Neural cell (in vitro differentiated cells): ENCODE measurements at regions not wholly inside any gene's neighbourhood (a gene's known extent, or its start where the extent isn't known, plus 50 kb on each side); places are given as distances from the start of the nearest gene placed in this dataset.

Source experiments
- H2AFZ ChIP-seq: fragments of 200-600, 300-800 bp; sonication (generic), shearing (Covaris generic); 2 replicates; pipeline ENCODE4 v1.6.0; 2014; ENCODE audit warnings: low read depth, mild to moderate bottlenecking, antibody characterized with exemption, low read length, moderate library complexity
- H3F3A ChIP-seq: fragments of 200-600 bp; shearing (Covaris generic); 2 replicates; pipeline ENCODE4 v1.6.1; 2016; ENCODE audit warnings: mild to moderate bottlenecking, moderate library complexity, mixed read lengths, antibody characterized with exemption, low read length; ENCODE audit not compliant: insufficient read depth, poor library complexity, severe bottlenecking
- H3K27ac ChIP-seq: fragments of 200-600, 300-800 bp; sonication (generic), shearing (Covaris generic); 2 replicates; pipeline ENCODE4 v1.5.1; 2014; ENCODE audit warnings: mild to moderate bottlenecking, low read length, moderate library complexity
- H3K27me3 ChIP-seq: fragments of 300-800, 200-600 bp; sonication (generic), shearing (Covaris generic); 2 replicates; pipeline ENCODE4 v1.6.0; 2014; ENCODE audit warnings: mild to moderate bottlenecking, low read depth, low read length, moderate library complexity; ENCODE audit not compliant: insufficient read depth
- H3K36me3 ChIP-seq: fragments of 300-800, 200-600 bp; sonication (generic), shearing (Covaris generic); 2 replicates; pipeline ENCODE4 v1.5.1; 2014; ENCODE audit warnings: mild to moderate bottlenecking, antibody characterized with exemption, low read length, moderate library complexity; ENCODE audit not compliant: insufficient read depth
- H3K4me2 ChIP-seq: fragments of 300-800, 200-600 bp; sonication (generic), shearing (Covaris generic); 2 replicates; pipeline ENCODE4 v1.6.0; 2014; ENCODE audit warnings: mild to moderate bottlenecking, low read length
- H3K4me3 ChIP-seq: fragments of 300-800, 200-600 bp; sonication (generic), shearing (Covaris generic); 2 replicates; pipeline ENCODE4 v1.5.1; 2014; ENCODE audit warnings: mild to moderate bottlenecking, low read length, moderate library complexity
- H3K79me2 ChIP-seq: fragments of 200-600 bp; shearing (Covaris generic); replicated peaks from 2 replicates; pipeline ENCODE4 v1.6.0; 2014; ENCODE audit warnings: mild to moderate bottlenecking, low read length, moderate library complexity; ENCODE audit not compliant: insufficient read depth
- H3K9ac ChIP-seq: fragments of 300-800, 200-600 bp; sonication (generic), shearing (Covaris generic); 2 replicates; pipeline ENCODE4 v1.6.1; 2016; ENCODE audit warnings: mild to moderate bottlenecking, low read length, mixed read lengths
- H3K9me2 ChIP-seq: fragments of 200-600 bp; shearing (Covaris generic); 2 replicates; pipeline ENCODE4 v1.6.1; 2016; ENCODE audit warnings: mild to moderate bottlenecking, low read length, mixed read lengths; ENCODE audit not compliant: insufficient read depth
- H3K9me3 ChIP-seq: fragments of 200-600, 300-800 bp; sonication (generic), shearing (Covaris generic); 2 replicates; pipeline ENCODE4 v1.6.1; 2016; ENCODE audit warnings: mild to moderate bottlenecking, mixed run types, low read length, moderate library complexity, mixed read lengths
- H4K20me1 ChIP-seq: fragments of 200-600 bp; shearing (Covaris generic); 2 replicates; pipeline ENCODE4 v1.6.1; 2016; ENCODE audit warnings: mild to moderate bottlenecking, mixed run types; ENCODE audit not compliant: insufficient read depth
- EP300 ChIP-seq: fragments of 450-650 bp; conservative IDR thresholded peaks from 2 replicates; pipeline ENCODE4 v1.6.1; 2014; ENCODE audit warnings: antibody characterized with exemption, mild to moderate bottlenecking, moderate library complexity; ENCODE audit not compliant: poor library complexity, severe bottlenecking
- EZH2 ChIP-seq: fragments of 200-600, 300-800 bp; shearing (Covaris generic), sonication (generic); IDR thresholded peaks from 2 replicates; pipeline ENCODE4 v1.6.1; 2014; ENCODE audit warnings: antibody characterized with exemption, low read length, borderline replicate concordance, mild to moderate bottlenecking; ENCODE audit not compliant: insufficient read depth, poor library complexity, severe bottlenecking
- MXI1 ChIP-seq: fragments of 450-650 bp; conservative IDR thresholded peaks from 2 replicates; pipeline ENCODE4 v1.6.1; 2014; ENCODE audit warnings: antibody characterized with exemption, mild to moderate bottlenecking; ENCODE audit not compliant: poor library complexity, severe bottlenecking
- POLR2AphosphoS5 ChIP-seq: IDR thresholded peaks from 2 replicates; pipeline ENCODE4 v1.6.1; 2012
- RAD21 ChIP-seq: fragments of 450-650 bp; conservative IDR thresholded peaks from 2 replicates; pipeline ENCODE4 v1.6.1; 2014; ENCODE audit warnings: antibody characterized with exemption, mild to moderate bottlenecking, moderate library complexity
- SMC3 ChIP-seq: fragments of 450-650 bp; conservative IDR thresholded peaks from 2 replicates; pipeline ENCODE4 v1.6.1; 2014; ENCODE audit warnings: antibody characterized with exemption, mild to moderate bottlenecking, moderate library complexity; ENCODE audit not compliant: poor library complexity
- TAF1 ChIP-seq: IDR thresholded peaks from 2 replicates; pipeline ENCODE4 v1.6.1; 2012; ENCODE audit warnings: low read depth
- TF ChIP-seq, protein P1 (sequence below): IDR thresholded peaks from 2 replicates; pipeline ENCODE4 v1.6.1; 2012; ENCODE audit warnings: borderline replicate concordance
- TF ChIP-seq, protein P2 (sequence below): fragments of 450-650 bp; IDR thresholded peaks from 2 replicates; pipeline ENCODE4 v1.5.1; 2014; ENCODE audit warnings: antibody characterized with exemption, mild to moderate bottlenecking, moderate library complexity; ENCODE audit not compliant: poor library complexity, severe bottlenecking

DNA sequence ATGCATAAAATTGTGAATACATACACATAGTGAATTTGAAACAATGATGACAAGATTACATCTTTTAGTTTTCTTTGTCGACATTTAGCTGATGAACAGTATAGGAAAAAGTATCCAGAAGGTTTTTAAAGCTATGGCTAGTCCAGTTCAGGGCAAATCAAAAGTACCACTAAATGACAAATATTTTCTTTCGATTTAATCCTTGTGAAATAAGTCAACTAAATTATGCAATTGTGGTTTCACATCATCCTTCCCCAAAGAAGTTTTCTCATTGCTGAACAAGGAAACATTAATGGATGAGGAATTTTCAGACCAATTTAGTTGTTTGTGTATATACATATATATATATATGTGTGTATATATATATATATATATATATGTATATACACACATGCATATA lies 774.0 kb downstream of the DNAJB9 start:
- H3K9ac ChIP-seq, result no peak overlapping the region
- no peak overlapping the region for H3K27ac ChIP-seq
- H3K27me3 ChIP-seq, result no peaks in the 10 kb centered on the region
- H2AFZ ChIP-seq, result no peak overlapping the region
- H3K36me3 ChIP-seq, result no peaks in the 10 kb centered on the region
- no peaks in the 10 kb centered on the region for H3K9me3 ChIP-seq
- no peak for TF ChIP-seq EP300
- TF ChIP-seq POLR2AphosphoS5, result no peak
- no peak for TF ChIP-seq EZH2
- TF ChIP-seq TAF1, result no peak
- TF ChIP-seq SMC3, result no peak
- no peak for TF ChIP-seq RAD21
- no peak for TF ChIP-seq MXI1
- no peaks in the 10 kb centered on the region for H4K20me1 ChIP-seq
- no peak overlapping the region for H3K4me2 ChIP-seq
- no peak overlapping the region for H3K4me3 ChIP-seq
- H3K79me2 ChIP-seq, result no peaks in the 10 kb centered on the region
- no peaks in the 10 kb centered on the region for H3K9me2 ChIP-seq
- no peaks in the 10 kb centered on the region for H3F3A ChIP-seq

DNA sequence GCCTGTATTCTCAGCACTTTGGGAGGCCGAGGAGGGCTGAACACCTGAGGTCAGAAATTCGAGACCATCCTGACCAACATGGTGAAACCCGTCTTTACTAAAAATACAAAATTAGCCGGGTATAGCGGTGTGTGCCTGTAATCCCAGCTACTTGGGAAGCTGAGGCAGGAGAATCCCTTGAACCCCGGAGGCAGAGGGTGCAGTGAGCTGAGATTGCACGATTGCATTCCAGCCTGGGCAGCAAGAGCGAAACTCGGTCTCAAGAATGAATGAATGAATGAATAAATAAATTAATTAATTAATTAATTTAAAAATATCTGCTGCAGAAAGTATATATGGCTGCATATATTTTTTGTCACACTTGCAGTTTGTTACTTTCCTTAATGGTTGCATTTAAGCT lies 781.8 kb downstream of the DNAJB9 start:
- no peaks in the 10 kb centered on the region for H3K27me3 ChIP-seq

More for the DNA sequence above, 781.8 kb downstream of the DNAJB9 start:
- H3K4me2 ChIP-seq, result no peak overlapping the region
- H3K79me2 ChIP-seq, result no peaks in the 10 kb centered on the region
- H3K36me3 ChIP-seq, result no peaks in the 10 kb centered on the region
- no peak overlapping the region for H3K4me3 ChIP-seq
- TF ChIP-seq, protein P1, sequence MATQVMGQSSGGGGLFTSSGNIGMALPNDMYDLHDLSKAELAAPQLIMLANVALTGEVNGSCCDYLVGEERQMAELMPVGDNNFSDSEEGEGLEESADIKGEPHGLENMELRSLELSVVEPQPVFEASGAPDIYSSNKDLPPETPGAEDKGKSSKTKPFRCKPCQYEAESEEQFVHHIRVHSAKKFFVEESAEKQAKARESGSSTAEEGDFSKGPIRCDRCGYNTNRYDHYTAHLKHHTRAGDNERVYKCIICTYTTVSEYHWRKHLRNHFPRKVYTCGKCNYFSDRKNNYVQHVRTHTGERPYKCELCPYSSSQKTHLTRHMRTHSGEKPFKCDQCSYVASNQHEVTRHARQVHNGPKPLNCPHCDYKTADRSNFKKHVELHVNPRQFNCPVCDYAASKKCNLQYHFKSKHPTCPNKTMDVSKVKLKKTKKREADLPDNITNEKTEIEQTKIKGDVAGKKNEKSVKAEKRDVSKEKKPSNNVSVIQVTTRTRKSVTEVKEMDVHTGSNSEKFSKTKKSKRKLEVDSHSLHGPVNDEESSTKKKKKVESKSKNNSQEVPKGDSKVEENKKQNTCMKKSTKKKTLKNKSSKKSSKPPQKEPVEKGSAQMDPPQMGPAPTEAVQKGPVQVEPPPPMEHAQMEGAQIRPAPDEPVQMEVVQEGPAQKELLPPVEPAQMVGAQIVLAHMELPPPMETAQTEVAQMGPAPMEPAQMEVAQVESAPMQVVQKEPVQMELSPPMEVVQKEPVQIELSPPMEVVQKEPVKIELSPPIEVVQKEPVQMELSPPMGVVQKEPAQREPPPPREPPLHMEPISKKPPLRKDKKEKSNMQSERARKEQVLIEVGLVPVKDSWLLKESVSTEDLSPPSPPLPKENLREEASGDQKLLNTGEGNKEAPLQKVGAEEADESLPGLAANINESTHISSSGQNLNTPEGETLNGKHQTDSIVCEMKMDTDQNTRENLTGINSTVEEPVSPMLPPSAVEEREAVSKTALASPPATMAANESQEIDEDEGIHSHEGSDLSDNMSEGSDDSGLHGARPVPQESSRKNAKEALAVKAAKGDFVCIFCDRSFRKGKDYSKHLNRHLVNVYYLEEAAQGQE, result no peak
- TF ChIP-seq RAD21 (no peak), POLR2AphosphoS5 (no peak), MXI1 (no peak)
- TF ChIP-seq, protein P2, sequence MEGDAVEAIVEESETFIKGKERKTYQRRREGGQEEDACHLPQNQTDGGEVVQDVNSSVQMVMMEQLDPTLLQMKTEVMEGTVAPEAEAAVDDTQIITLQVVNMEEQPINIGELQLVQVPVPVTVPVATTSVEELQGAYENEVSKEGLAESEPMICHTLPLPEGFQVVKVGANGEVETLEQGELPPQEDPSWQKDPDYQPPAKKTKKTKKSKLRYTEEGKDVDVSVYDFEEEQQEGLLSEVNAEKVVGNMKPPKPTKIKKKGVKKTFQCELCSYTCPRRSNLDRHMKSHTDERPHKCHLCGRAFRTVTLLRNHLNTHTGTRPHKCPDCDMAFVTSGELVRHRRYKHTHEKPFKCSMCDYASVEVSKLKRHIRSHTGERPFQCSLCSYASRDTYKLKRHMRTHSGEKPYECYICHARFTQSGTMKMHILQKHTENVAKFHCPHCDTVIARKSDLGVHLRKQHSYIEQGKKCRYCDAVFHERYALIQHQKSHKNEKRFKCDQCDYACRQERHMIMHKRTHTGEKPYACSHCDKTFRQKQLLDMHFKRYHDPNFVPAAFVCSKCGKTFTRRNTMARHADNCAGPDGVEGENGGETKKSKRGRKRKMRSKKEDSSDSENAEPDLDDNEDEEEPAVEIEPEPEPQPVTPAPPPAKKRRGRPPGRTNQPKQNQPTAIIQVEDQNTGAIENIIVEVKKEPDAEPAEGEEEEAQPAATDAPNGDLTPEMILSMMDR, result no peak
- H3K9me3 ChIP-seq, result no peaks in the 10 kb centered on the region
- H3K9me2 ChIP-seq, result no peaks in the 10 kb centered on the region
- no peak overlapping the region for H3K9ac ChIP-seq
- H4K20me1 ChIP-seq, result no peaks in the 10 kb centered on the region
- no peak overlapping the region for H2AFZ ChIP-seq
- H3K27ac ChIP-seq, result no peak overlapping the region
- no peaks in the 10 kb centered on the region for H3F3A ChIP-seq
